Right forelimb (tissue), 1 donor: ENCODE measurements at regions not wholly inside any gene's neighbourhood (a gene's known extent, or its start where the extent isn't known, plus 50 kb on each side); places are given as distances from the start of the nearest gene placed in this dataset.
"Not testable (repeated sequence)": the region's sequence is repeated elsewhere in the genome, so short reads cannot be mapped to it uniquely, and the experiment has no call there.

Experiments
- DNase-seq: peaks from one replicate; pipeline ENCODE4 v3.0.0-alpha.2; 2018

- DNase-seq = no peak
Observed at GRCh38 chr5:83889971-83890745, 169.5 kb upstream of the HAPLN1 start.

GRCh38 chr5:83877911-83878706 is 157.5 kb upstream of the HAPLN1 start:
- DNase-seq = no peak

- DNase-seq = no peak
Observed at GRCh38 chr5:83871533-83872395, 151.1 kb upstream of the HAPLN1 start.

- no peak for DNase-seq
Observed at GRCh38 chr5:83866181-83866580, 145.5 kb upstream of the HAPLN1 start.

GRCh38 chr5:83865579-83865978 is 144.9 kb upstream of the HAPLN1 start:
- DNase-seq = no peak

GRCh38 chr5:83864652-83865051 is 144.0 kb upstream of the HAPLN1 start:
- no peak for DNase-seq

- DNase-seq = no peak
Observed at GRCh38 chr5:83857341-83857740, 136.7 kb upstream of the HAPLN1 start.

GRCh38 chr5:83856881-83857280 is 136.2 kb upstream of the HAPLN1 start:
- DNase-seq = no peak

GRCh38 chr5:83850412-83850811 is 129.8 kb upstream of the HAPLN1 start:
- DNase-seq = not testable (repeated sequence)

- no peak for DNase-seq
Observed at GRCh38 chr5:83848941-83849340, 128.3 kb upstream of the HAPLN1 start.

- no peak for DNase-seq
Observed at GRCh38 chr5:83846624-83847350, 126.1 kb upstream of the HAPLN1 start.

GRCh38 chr5:83844449-83845068 is 123.9 kb upstream of the HAPLN1 start:
- peak; percentile 70 for DNase-seq

- DNase-seq = no peak
Observed at GRCh38 chr5:83839788-83840187, 119.1 kb upstream of the HAPLN1 start.

- DNase-seq = no peak
Observed at GRCh38 chr5:83839256-83839655, 118.6 kb upstream of the HAPLN1 start.

- DNase-seq = no peak
Observed at GRCh38 chr5:83837265-83837907, 116.7 kb upstream of the HAPLN1 start.

GRCh38 chr5:83834306-83834705 is 113.7 kb upstream of the HAPLN1 start:
- no peak for DNase-seq

- no peak for DNase-seq
Observed at GRCh38 chr5:83831834-83832233, 111.2 kb upstream of the HAPLN1 start.

GRCh38 chr5:83827111-83827557 is 106.5 kb upstream of the HAPLN1 start:
- DNase-seq = no peak

GRCh38 chr5:83817591-83817990 is 96.9 kb upstream of the HAPLN1 start:
- no peak for DNase-seq

- DNase-seq = no peak
Observed at GRCh38 chr5:83815661-83816060, 95.0 kb upstream of the HAPLN1 start.

- DNase-seq = no peak
Observed at GRCh38 chr5:83810511-83810910, 89.9 kb upstream of the HAPLN1 start.
